Left kidney (tissue), 1 donor: ENCODE measurements at regions not wholly inside any gene's neighbourhood (a gene's known extent, or its start where the extent isn't known, plus 50 kb on each side); places are given as distances from the start of the nearest gene placed in this dataset.
"Not testable (repeated sequence)": the region's sequence is repeated elsewhere in the genome, so short reads cannot be mapped to it uniquely, and the experiment has no call there.

Experiments used
- DNase-seq: peaks from one replicate; pipeline ENCODE4 v3.0.0-alpha.2; 2013

GRCh38 chr4:189834616-189835015 is 106.1 kb upstream of the FRG1 start:
- DNase-seq = no peak

GRCh38 chr4:189835505-189835904 is 105.2 kb upstream of the FRG1 start:
- no peak for DNase-seq

- DNase-seq = no peak
Observed at GRCh38 chr4:189837471-189837870, 103.2 kb upstream of the FRG1 start.

GRCh38 chr4:189838821-189839497 is 101.7 kb upstream of the FRG1 start:
- no peak for DNase-seq

GRCh38 chr4:189840356-189840755 is 100.3 kb upstream of the FRG1 start:
- DNase-seq = no peak

GRCh38 chr4:189843413-189844009 is 97.2 kb upstream of the FRG1 start:
- peak; percentile 34 for DNase-seq

GRCh38 chr4:189845145-189845846 is 95.4 kb upstream of the FRG1 start:
- DNase-seq = no peak

GRCh38 chr4:189846094-189846493 is 94.6 kb upstream of the FRG1 start:
- DNase-seq = not testable (repeated sequence)

GRCh38 chr4:189846608-189847007 is 94.1 kb upstream of the FRG1 start:
- DNase-seq = not testable (repeated sequence)

GRCh38 chr4:189848672-189849071 is 92.0 kb upstream of the FRG1 start:
- not testable (repeated sequence) for DNase-seq

GRCh38 chr4:189850239-189850856 is 90.3 kb upstream of the FRG1 start:
- DNase-seq = no peak

- DNase-seq = no peak
Observed at GRCh38 chr4:189858435-189858834, 82.2 kb upstream of the FRG1 start.

- no peak for DNase-seq
Observed at GRCh38 chr4:189861101-189861500, 79.6 kb upstream of the FRG1 start.

- DNase-seq = no peak
Observed at GRCh38 chr4:189869236-189869635, 71.4 kb upstream of the FRG1 start.

GRCh38 chr4:189870511-189871234 is 70.0 kb upstream of the FRG1 start:
- no peak for DNase-seq

GRCh38 chr4:189874591-189874990 is 66.1 kb upstream of the FRG1 start:
- no peak for DNase-seq

- DNase-seq = not testable (repeated sequence)
Observed at GRCh38 chr4:189881190-189881589, 59.5 kb upstream of the FRG1 start.

- not testable (repeated sequence) for DNase-seq
Observed at GRCh38 chr4:189888407-189888806, 52.3 kb upstream of the FRG1 start.
